Bronchial epithelial cell (primary cell): ENCODE measurements at regions not wholly inside any gene's neighbourhood (a gene's known extent, or its start where the extent isn't known, plus 50 kb on each side); places are given as distances from the start of the nearest gene placed in this dataset.

ENCODE experiments used
- DNase-seq: peaks from one replicate; pipeline ENCODE4 v3.0.0-alpha.2; 2010; ENCODE audit warnings: low read depth
- FAIRE-seq: peaks from 2 replicates; lab custom pipeline; 2011; peaks lifted over from hg19 to GRCh38; lab: Jason Lieb, UNC
- H3K27me3 ChIP-seq: 2 replicates; pipeline ENCODE4 v1.5.1; 2011; ENCODE audit warnings: low read length; ENCODE audit not compliant: control insufficient read depth, insufficient read depth
- H3K36me3 ChIP-seq: 2 replicates; pipeline ENCODE4 v1.5.1; 2011; ENCODE audit warnings: low read length; ENCODE audit not compliant: control insufficient read depth, insufficient read depth
- H3K4me3 ChIP-seq: 2 replicates; pipeline ENCODE4 v1.5.1; 2011; ENCODE audit warnings: mild to moderate bottlenecking, low read depth, low read length, control low read depth
- TF ChIP-seq, protein P1 (sequence below): IDR thresholded peaks from 2 replicates; pipeline ENCODE4 v1.5.1; 2011; ENCODE audit warnings: mild to moderate bottlenecking, moderate library complexity, low read length, control low read depth, inconsistent platforms; ENCODE audit not compliant: insufficient read depth, severe bottlenecking

- TF ChIP-seq, protein P1, sequence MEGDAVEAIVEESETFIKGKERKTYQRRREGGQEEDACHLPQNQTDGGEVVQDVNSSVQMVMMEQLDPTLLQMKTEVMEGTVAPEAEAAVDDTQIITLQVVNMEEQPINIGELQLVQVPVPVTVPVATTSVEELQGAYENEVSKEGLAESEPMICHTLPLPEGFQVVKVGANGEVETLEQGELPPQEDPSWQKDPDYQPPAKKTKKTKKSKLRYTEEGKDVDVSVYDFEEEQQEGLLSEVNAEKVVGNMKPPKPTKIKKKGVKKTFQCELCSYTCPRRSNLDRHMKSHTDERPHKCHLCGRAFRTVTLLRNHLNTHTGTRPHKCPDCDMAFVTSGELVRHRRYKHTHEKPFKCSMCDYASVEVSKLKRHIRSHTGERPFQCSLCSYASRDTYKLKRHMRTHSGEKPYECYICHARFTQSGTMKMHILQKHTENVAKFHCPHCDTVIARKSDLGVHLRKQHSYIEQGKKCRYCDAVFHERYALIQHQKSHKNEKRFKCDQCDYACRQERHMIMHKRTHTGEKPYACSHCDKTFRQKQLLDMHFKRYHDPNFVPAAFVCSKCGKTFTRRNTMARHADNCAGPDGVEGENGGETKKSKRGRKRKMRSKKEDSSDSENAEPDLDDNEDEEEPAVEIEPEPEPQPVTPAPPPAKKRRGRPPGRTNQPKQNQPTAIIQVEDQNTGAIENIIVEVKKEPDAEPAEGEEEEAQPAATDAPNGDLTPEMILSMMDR: no peak
- Histone ChIP-seq H3K36me3 (no peaks in the 10 kb centered on the region), H3K27me3 (no peaks in the 10 kb centered on the region), H3K4me3 (no peak overlapping the region)
- DNase-seq: peak; percentile 95
- FAIRE-seq: peak; percentile 64
Measured at GRCh38 chr12:105933671-105934665, 204.8 kb downstream of the NUAK1 start.

DNA sequence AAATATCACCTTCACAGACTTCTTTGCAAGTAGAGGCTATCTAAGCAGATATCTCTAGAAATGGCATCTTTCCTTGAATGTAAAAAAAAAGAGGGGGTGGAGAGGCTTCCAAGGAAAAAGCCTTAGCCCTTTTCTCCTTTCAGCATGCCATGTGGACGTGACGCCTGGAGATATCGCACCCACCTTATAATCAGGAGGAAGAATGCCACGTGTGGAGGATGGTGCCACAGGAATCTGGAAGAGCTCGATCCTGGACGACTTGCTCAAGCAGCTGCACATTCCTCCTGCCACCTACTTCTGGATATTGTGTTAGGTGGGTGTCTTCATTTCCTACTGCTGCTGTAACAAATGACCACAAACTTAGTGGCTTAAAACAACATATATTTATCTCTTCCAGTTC, 203.6 kb downstream of the NUAK1 start:
- FAIRE-seq (no peak), DNase-seq (peak; percentile 74)

GRCh38 chr12:105935981-105936380, 202.8 kb downstream of the NUAK1 start:
- Histone ChIP-seq H3K27me3 (no peaks in the 10 kb centered on the region), H3K4me3 (no peak overlapping the region), H3K36me3 (no peaks in the 10 kb centered on the region)
- FAIRE-seq (no peak), DNase-seq (peak; percentile 55)
- TF ChIP-seq, protein P1: no peak

More for the DNA sequence above, 203.6 kb downstream of the NUAK1 start:
- no peaks in the 10 kb centered on the region for H3K36me3 ChIP-seq
- no peaks in the 10 kb centered on the region for H3K27me3 ChIP-seq
- no peak overlapping the region for H3K4me3 ChIP-seq
- TF ChIP-seq, protein P1: no peak

DNA sequence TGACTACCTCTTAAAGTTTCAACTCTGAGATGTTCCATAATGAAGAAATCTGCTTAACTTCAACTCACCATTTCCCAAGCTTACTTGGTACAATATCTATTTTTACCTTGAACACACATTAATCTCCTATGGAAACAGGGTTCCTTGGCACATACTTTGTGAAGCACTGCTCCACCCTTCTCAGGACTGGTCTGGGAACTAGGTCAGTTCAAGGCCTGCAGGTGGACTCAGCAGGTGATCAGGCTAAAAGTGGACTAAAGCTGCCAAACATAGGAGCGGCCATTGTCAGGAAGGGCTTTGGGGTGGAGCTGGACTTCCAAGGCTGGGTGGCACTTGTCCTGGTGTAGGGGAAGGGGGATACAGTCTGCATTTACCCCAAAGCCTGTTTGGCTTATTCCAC, 202.3 kb downstream of the NUAK1 start:
- no peak for FAIRE-seq

GRCh38 chr12:105937009-105937408, 201.7 kb downstream of the NUAK1 start:
- TF ChIP-seq, protein P1: no peak
- H3K36me3 ChIP-seq: no peaks in the 10 kb centered on the region
- no peak overlapping the region for H3K4me3 ChIP-seq
- FAIRE-seq (no peak), DNase-seq (no peak)
- no peaks in the 10 kb centered on the region for H3K27me3 ChIP-seq

More for the DNA sequence above, 202.3 kb downstream of the NUAK1 start:
- DNase-seq: no peak
- no peaks in the 10 kb centered on the region for H3K27me3 ChIP-seq
- no peak overlapping the region for H3K4me3 ChIP-seq
- TF ChIP-seq, protein P1: no peak
- H3K36me3 ChIP-seq: no peaks in the 10 kb centered on the region
